ENCODE measurements at regions not wholly inside any gene's neighbourhood (a gene's known extent, or its start where the extent isn't known, plus 50 kb on each side); places are given as distances from the start of the nearest gene placed in this dataset.

DNA sequence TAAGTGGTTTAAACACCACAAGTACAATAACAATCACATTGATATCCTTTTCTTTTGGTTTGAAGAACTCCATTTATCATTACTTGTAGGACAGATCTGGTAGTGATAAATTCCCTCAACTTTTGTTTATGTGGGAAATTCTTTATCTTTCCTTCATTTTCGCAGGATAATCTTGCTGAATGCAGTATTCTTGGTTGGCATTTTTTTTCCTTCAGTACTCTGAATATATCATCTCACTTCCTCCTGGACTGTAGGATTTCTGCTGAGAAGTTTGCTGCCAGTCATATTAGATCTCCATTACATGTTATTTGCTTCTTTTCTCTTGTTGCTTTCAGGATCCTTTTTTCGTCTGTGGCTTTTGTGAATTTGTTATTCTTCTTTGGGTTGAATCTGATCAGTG, 179.0 kb upstream of the PLET1 start:
- no peak overlapping the region for H3K27ac Mint-ChIP-seq (ENCODE audit: unreplicated experiment)
- peaks cover 47% of the 10 kb centered on the region for H3K27me3 Mint-ChIP-seq (ENCODE audit: unreplicated experiment)
- DNase-seq (ENCODE audit: extremely low spot score, unreplicated experiment) = no peak
- TF ChIP-seq CTCF (IDR thresholded peaks at IDR 0.05) = no peak
- H3K4me3 Mint-ChIP-seq (ENCODE audit: unreplicated experiment) = no peak overlapping the region
- H3K9me3 Mint-ChIP-seq (ENCODE audit: unreplicated experiment) = peaks cover 27% of the 10 kb centered on the region
- no peaks in the 10 kb centered on the region for H3K4me1 Mint-ChIP-seq (ENCODE audit: unreplicated experiment)
- no peaks in the 10 kb centered on the region for H3K36me3 Mint-ChIP-seq (ENCODE audit: unreplicated experiment)

DNA sequence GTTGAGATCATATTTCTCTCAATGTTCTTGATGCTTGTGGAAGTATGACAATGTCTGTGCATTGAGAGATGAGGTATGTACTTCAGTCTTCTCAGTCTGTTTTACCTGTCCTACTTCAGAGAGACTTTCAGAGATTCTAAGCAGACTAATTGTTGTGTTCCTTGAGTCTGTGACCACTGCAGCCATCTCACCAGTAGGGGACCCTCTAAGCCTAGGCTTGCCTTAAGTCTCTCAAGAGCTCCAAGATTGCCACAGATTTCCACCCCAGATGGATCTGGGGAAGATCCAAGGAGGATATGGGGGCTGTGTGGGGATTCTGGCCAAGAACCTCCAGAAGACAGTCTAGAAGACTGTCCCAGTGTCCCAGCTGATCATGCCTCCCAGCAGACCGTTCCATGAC, 179.9 kb upstream of the PLET1 start:
- no peak for DNase-seq (ENCODE audit: extremely low spot score, unreplicated experiment)
- Mint-ChIP-seq H3K4me3 (ENCODE audit: unreplicated experiment) (no peak overlapping the region), H3K36me3 (ENCODE audit: unreplicated experiment) (no peaks in the 10 kb centered on the region), H3K9me3 (ENCODE audit: unreplicated experiment) (peaks cover 36% of the 10 kb centered on the region), H3K27ac (ENCODE audit: unreplicated experiment) (no peak overlapping the region), H3K27me3 (ENCODE audit: unreplicated experiment) (peaks cover 43% of the 10 kb centered on the region), H3K4me1 (ENCODE audit: unreplicated experiment) (no peaks in the 10 kb centered on the region)
- TF ChIP-seq CTCF (IDR thresholded peaks at IDR 0.05) = no peak

- DNase-seq (ENCODE audit: extremely low spot score, unreplicated experiment) = no peak
- Mint-ChIP-seq H3K4me1 (ENCODE audit: unreplicated experiment) (no peaks in the 10 kb centered on the region), H3K4me3 (ENCODE audit: unreplicated experiment) (no peak overlapping the region), H3K27ac (ENCODE audit: unreplicated experiment) (no peak overlapping the region), H3K27me3 (ENCODE audit: unreplicated experiment) (peaks cover 16% of the 10 kb centered on the region), H3K9me3 (ENCODE audit: unreplicated experiment) (peaks cover 16% of the 10 kb centered on the region), H3K36me3 (ENCODE audit: unreplicated experiment) (no peaks in the 10 kb centered on the region)
- no peak for TF ChIP-seq CTCF (IDR thresholded peaks at IDR 0.05)
These were observed 187.5 kb upstream of the PLET1 start for GRCh38 chr11:112448168-112448567.

DNA sequence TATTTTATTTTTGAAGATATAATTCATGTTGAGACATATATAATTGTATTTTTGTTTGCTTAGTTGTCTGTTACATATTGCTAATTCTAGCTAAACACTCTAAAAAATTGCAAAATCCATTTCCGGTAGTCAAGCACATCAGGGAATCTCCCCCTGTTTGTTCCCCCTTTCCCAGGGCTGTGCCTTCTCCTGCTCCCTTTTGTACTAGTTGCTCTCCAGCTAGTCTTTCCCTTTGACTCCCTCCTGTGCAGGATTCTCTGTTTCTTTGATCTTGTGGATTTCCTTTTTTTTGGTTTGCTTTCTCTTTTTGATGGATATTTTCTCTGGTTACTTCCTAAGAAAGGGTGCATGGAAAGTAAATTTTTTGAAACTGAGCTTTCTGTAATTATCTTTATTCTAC, 188.1 kb upstream of the PLET1 start:
- Mint-ChIP-seq H3K27ac (ENCODE audit: unreplicated experiment) (no peak overlapping the region), H3K4me3 (ENCODE audit: unreplicated experiment) (no peak overlapping the region), H3K9me3 (ENCODE audit: unreplicated experiment) (peaks cover 16% of the 10 kb centered on the region), H3K4me1 (ENCODE audit: unreplicated experiment) (no peaks in the 10 kb centered on the region), H3K36me3 (ENCODE audit: unreplicated experiment) (no peaks in the 10 kb centered on the region), H3K27me3 (ENCODE audit: unreplicated experiment) (peaks cover 16% of the 10 kb centered on the region)
- TF ChIP-seq CTCF (IDR thresholded peaks at IDR 0.05) = no peak
- no peak for DNase-seq (ENCODE audit: extremely low spot score, unreplicated experiment)

DNA sequence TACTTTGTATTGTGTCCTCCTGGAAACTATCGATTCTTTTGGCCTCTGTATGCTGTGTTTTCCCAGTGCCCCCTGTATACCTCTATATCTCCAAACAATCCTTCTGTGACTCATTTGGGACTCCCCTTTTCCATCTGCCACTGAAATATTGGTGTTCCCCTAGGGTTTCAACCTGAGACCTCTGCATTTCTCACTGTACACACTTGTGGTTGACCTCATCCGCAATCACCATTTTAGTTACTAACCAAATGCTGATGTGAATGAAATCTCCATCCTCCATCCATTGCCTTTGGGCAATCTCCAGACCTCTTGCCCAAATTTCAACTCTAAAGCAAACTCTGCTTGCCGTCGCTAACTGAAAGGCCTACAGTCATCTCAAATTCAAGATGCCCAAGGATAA, 190.6 kb upstream of the PLET1 start:
- DNase-seq (ENCODE audit: extremely low spot score, unreplicated experiment) = no peak
- peaks cover 14% of the 10 kb centered on the region for H3K27me3 Mint-ChIP-seq (ENCODE audit: unreplicated experiment)
- H3K4me3 Mint-ChIP-seq (ENCODE audit: unreplicated experiment) = no peak overlapping the region
- H3K4me1 Mint-ChIP-seq (ENCODE audit: unreplicated experiment) = no peaks in the 10 kb centered on the region
- H3K9me3 Mint-ChIP-seq (ENCODE audit: unreplicated experiment) = peaks cover 4% of the 10 kb centered on the region
- no peak overlapping the region for H3K27ac Mint-ChIP-seq (ENCODE audit: unreplicated experiment)
- TF ChIP-seq CTCF (IDR thresholded peaks at IDR 0.05) = no peak
- no peaks in the 10 kb centered on the region for H3K36me3 Mint-ChIP-seq (ENCODE audit: unreplicated experiment)
